Kidney (tissue), 13 donors: ENCODE measurements at regions not wholly inside any gene's neighbourhood (a gene's known extent, or its start where the extent isn't known, plus 50 kb on each side); places are given as distances from the start of the nearest gene placed in this dataset.

Experiments used
- DNase-seq, 5 donors: peaks; one replicate each; pipeline ENCODE4 v3.0.0-alpha.2; 2013 to 2020
- FAIRE-seq: peaks from 2 replicates; lab custom pipeline; 2012; peaks lifted over from hg19 to GRCh38; lab: Jason Lieb, UNC
- H3K27ac ChIP-seq, 2 donors: one replicate each; pipeline ENCODE4 v1.7.0; 2013; ENCODE audit warnings: low read depth in 2 of 2, low read length in 2 of 2, inconsistent platforms in 1 of 2
- H3K27me3 ChIP-seq: one replicate; pipeline ENCODE4 v1.7.1; 2013; ENCODE audit warnings: low read length, inconsistent platforms; ENCODE audit not compliant: control insufficient read depth, insufficient read depth
- H3K36me3 ChIP-seq, 3 donors: one replicate each; pipeline versions ENCODE4 v1.7.0 to v1.7.1; 2013; ENCODE audit warnings: low read length in 3 of 3, control low read depth in 1 of 3, inconsistent platforms in 1 of 3; ENCODE audit not compliant: insufficient read depth in 3 of 3, control insufficient read depth in 2 of 3
- H3K4me1 ChIP-seq, 3 donors: one replicate each; pipeline versions ENCODE4 v1.7.0 to v1.7.1; 2013; ENCODE audit warnings: low read length in 3 of 3, inconsistent platforms in 1 of 3, low read depth in 1 of 3; ENCODE audit not compliant: control insufficient read depth in 2 of 3, insufficient read depth in 2 of 3
- H3K4me3 ChIP-seq, 3 donors: one replicate each; pipeline versions ENCODE4 v1.7.0 to v1.8.1; 2013; ENCODE audit warnings: low read length in 3 of 3, control low read depth in 1 of 3, inconsistent platforms in 1 of 3
- H3K9ac ChIP-seq, 3 donors: one replicate each; pipeline versions ENCODE4 v1.7.0 to v1.7.1; 2013; ENCODE audit warnings: low read length in 3 of 3, control low read depth in 1 of 3, inconsistent platforms in 1 of 3
- H3K9me3 ChIP-seq, 3 donors: one replicate each; pipeline versions ENCODE4 v1.7.0 to v1.7.1; 2013; ENCODE audit warnings: low read length in 3 of 3, control low read depth in 1 of 3, inconsistent platforms in 1 of 3; ENCODE audit not compliant: control insufficient read depth in 2 of 3, insufficient read depth in 1 of 3
- CTCF ChIP-seq: IDR thresholded peaks from 3 replicates; pipeline ENCODE4 v1.5.1; 2012; ENCODE audit warnings: mild to moderate bottlenecking, moderate library complexity, borderline replicate concordance; ENCODE audit not compliant: insufficient read depth; ENCODE audit errors: extremely low read depth
- intact Hi-C: fragments of 100-400 bp; cut with DNase I; formaldehyde crosslinking; loops from one replicate; pipeline ENCODE4 v1.11.1; 2022
- donor health status: control.
- donor health status: control.
- donor health status: control.
- donor health status: control.
- donor health status: control.
- donor health status: DM: yes; HTN: yes; CAD: no.
- donor health status: Normal renal cell carcinoma (clear cell type).

GRCh38 chr3:176631165-176631564 lies 566.1 kb downstream of the TBL1XR1 start:
- Histone ChIP-seq H3K27ac (no peak overlapping the region), H3K4me1 (no peaks in the 10 kb centered on the region), H3K27me3 (no peaks in the 10 kb centered on the region), H3K9ac (no peak overlapping the region), H3K9me3 (no peaks in the 10 kb centered on the region), H3K4me3 (no peak overlapping the region), H3K36me3 (no peaks in the 10 kb centered on the region)
- intact Hi-C loops, result no loop called here
- TF ChIP-seq CTCF, result no peak
- DNase-seq (no peak), FAIRE-seq (no peak)

- TF ChIP-seq CTCF, result no peak
- H3K9me3 ChIP-seq, result no peaks in the 10 kb centered on the region
- H3K27me3 ChIP-seq, result no peaks in the 10 kb centered on the region
- H3K4me1 ChIP-seq, result no peaks in the 10 kb centered on the region
- H3K9ac ChIP-seq, result no peak overlapping the region
- H3K27ac ChIP-seq, result no peak overlapping the region
- intact Hi-C loops, result no loop called here
- no peak for DNase-seq
- H3K4me3 ChIP-seq, result no peak overlapping the region
- H3K36me3 ChIP-seq, result no peaks in the 10 kb centered on the region
- FAIRE-seq, result no peak
Measured at GRCh38 chr3:176628101-176628639, 569.1 kb downstream of the TBL1XR1 start.

GRCh38 chr3:176623468-176624150 lies 573.7 kb downstream of the TBL1XR1 start:
- H3K9ac ChIP-seq, result no peak overlapping the region
- H3K4me1 ChIP-seq, result no peaks in the 10 kb centered on the region
- FAIRE-seq (no peak), DNase-seq (no peak)
- no peaks in the 10 kb centered on the region for H3K27me3 ChIP-seq
- no peak for TF ChIP-seq CTCF
- no peaks in the 10 kb centered on the region for H3K36me3 ChIP-seq
- H3K27ac ChIP-seq, result no peak overlapping the region
- H3K9me3 ChIP-seq, result no peaks in the 10 kb centered on the region
- no peak overlapping the region for H3K4me3 ChIP-seq
- intact Hi-C loops, result no loop called here
